ENCODE measurements at regions not wholly inside any gene's neighbourhood (a gene's known extent, or its start where the extent isn't known, plus 50 kb on each side); places are given as distances from the start of the nearest gene placed in this dataset.

DNA sequence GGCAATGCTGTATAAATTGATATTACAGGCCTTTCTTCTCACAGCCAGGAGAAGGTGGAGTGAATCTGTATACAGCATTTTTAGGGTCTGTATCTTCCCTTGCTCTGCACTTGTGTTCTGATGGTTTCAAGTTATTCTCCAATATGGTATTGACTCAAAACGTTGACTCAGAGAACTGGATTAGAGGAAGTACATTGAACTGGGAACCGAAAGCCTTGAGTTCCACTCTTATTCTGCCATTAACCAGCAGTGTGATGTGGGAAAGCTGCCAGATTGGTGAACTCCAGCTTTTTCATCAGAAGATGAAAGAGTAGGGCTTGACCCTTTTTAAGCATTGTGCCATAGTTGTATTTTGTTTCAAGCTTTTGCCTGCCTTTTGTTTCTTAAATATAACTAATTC lies 167.7 kb downstream of the SPRY2 start:
- TF ChIP-seq SUZ12 (IDR thresholded peaks at IDR 0.05), result no peak
- no peak for TF ChIP-seq CTBP1 (IDR thresholded peaks at IDR 0.05; ENCODE audit: borderline replicate concordance)
- no peak for TF ChIP-seq TARDBP (IDR thresholded peaks at IDR 0.05)
- TF ChIP-seq FOXA1 (IDR thresholded peaks at IDR 0.05), result no peak
- no peak for TF ChIP-seq FOXK2 (IDR thresholded peaks at IDR 0.05)
